GM18511 (cell line): ENCODE measurements at regions not wholly inside any gene's neighbourhood (a gene's known extent, or its start where the extent isn't known, plus 50 kb on each side); places are given as distances from the start of the nearest gene placed in this dataset.

ENCODE experiments used
- ATAC-seq: cut with Tn5 transposase; IDR thresholded peaks from one replicate; pipeline ENCODE4 v1.9.1; 2021; ENCODE audit warnings: mild to moderate bottlenecking, moderate library complexity; ENCODE audit not compliant: unreplicated experiment

GRCh38 chr7:136051203-136051928 lies 74.2 kb upstream of the MTPN start:
- no peak for ATAC-seq

GRCh38 chr7:136050462-136050847 lies 73.3 kb upstream of the MTPN start:
- no peak for ATAC-seq

GRCh38 chr7:136049818-136050461 lies 72.8 kb upstream of the MTPN start:
- no peak for ATAC-seq

GRCh38 chr7:136049117-136049516 lies 72.0 kb upstream of the MTPN start:
- ATAC-seq: no peak

GRCh38 chr7:136046548-136046947 lies 69.4 kb upstream of the MTPN start:
- ATAC-seq: no peak

- no peak for ATAC-seq
These were observed 68.8 kb upstream of the MTPN start for GRCh38 chr7:136045992-136046391.

- no peak for ATAC-seq
These were observed 68.0 kb upstream of the MTPN start for GRCh38 chr7:136045181-136045580.

- ATAC-seq: no peak
These were observed 62.6 kb upstream of the MTPN start for GRCh38 chr7:136039577-136040345.

- no peak for ATAC-seq
These were observed 59.2 kb upstream of the MTPN start for GRCh38 chr7:136036336-136036735.

- no peak for ATAC-seq
These were observed 57.0 kb upstream of the MTPN start for GRCh38 chr7:136034132-136034531.

- no peak for ATAC-seq
These were observed 56.4 kb upstream of the MTPN start for GRCh38 chr7:136033413-136034031.

GRCh38 chr7:136030867-136031318 lies 53.7 kb upstream of the MTPN start:
- ATAC-seq: peak; percentile 92

- ATAC-seq: peak; percentile 4
These were observed 53.2 kb upstream of the MTPN start for GRCh38 chr7:136030330-136030729.

- ATAC-seq: no peak
These were observed 50.0 kb upstream of the MTPN start for GRCh38 chr7:136027160-136027559.
